ENCODE measurements at regions not wholly inside any gene's neighbourhood (a gene's known extent, or its start where the extent isn't known, plus 50 kb on each side); places are given as distances from the start of the nearest gene placed in this dataset.

- WGBS (ENCODE audit: extremely low coverage, insufficient read length, low lambda C conversion rate), result no CpG with 5 or more reads among the region's 8 CpGs
- Histone ChIP-seq H2BK120ac (ENCODE audit: low read depth, low read length, poor library complexity, severe bottlenecking) (no peak overlapping the region), H3K79me2 (ENCODE audit: insufficient read depth, low read length) (no peaks in the 10 kb centered on the region), H3K79me1 (ENCODE audit: insufficient read depth, low read depth, low read length, poor library complexity, severe bottlenecking) (no peaks in the 10 kb centered on the region), H4K5ac (ENCODE audit: insufficient read length, low read depth, low read length) (no peak overlapping the region), H3K4me2 (ENCODE audit: insufficient read depth, insufficient read length, low read length) (no peak overlapping the region), H3K23ac (ENCODE audit: insufficient read length, low read depth, low read length) (no peak overlapping the region), H2AFZ (ENCODE audit: low read length) (no peak overlapping the region), H4K20me1 (ENCODE audit: control insufficient read depth, insufficient read depth, insufficient read length) (no peaks in the 10 kb centered on the region), H3K9ac (ENCODE audit: extremely low read depth, insufficient read length, low read length) (no peak overlapping the region), H3K9me3 (ENCODE audit: control insufficient read depth, low read depth, low read length) (no peaks in the 10 kb centered on the region), H4K8ac (replicated peaks; ENCODE audit: insufficient read length, low read depth, low read length) (no peak overlapping the region), H3K56ac (ENCODE audit: insufficient read length, low read depth, low read length) (no peak overlapping the region), H3K18ac (ENCODE audit: insufficient read length, low read depth, low read length) (no peak overlapping the region), H3K23me2 (ENCODE audit: insufficient read length, low read depth, low read length, poor library complexity, severe bottlenecking) (no peaks in the 10 kb centered on the region), H2BK5ac (ENCODE audit: insufficient read length, low read length) (no peak overlapping the region), H3K27ac (ENCODE audit: insufficient read length, low read depth, low read length) (no peak overlapping the region), H3T11ph (ENCODE audit: low read length) (no peak overlapping the region), H2BK12ac (ENCODE audit: insufficient read length, low read depth, low read length) (no peak overlapping the region), H2BK20ac (ENCODE audit: low read depth, low read length, poor library complexity, severe bottlenecking) (no peak overlapping the region), H3K14ac (ENCODE audit: insufficient read depth, low read length) (no peak overlapping the region), H2AK5ac (ENCODE audit: insufficient read length, low read length) (no peak overlapping the region), H3K27me3 (ENCODE audit: insufficient read depth, low read length) (no peaks in the 10 kb centered on the region), H3K4me1 (ENCODE audit: insufficient read depth, low read length) (peaks cover 2% of the 10 kb centered on the region; the same call in 1 of the 2 replicates), H2BK15ac (ENCODE audit: low read depth, low read length) (no peak overlapping the region), H4K91ac (ENCODE audit: insufficient read length, low read depth, low read length) (no peak overlapping the region), H3K4ac (ENCODE audit: low read depth, low read length) (no peak overlapping the region)
- Mint-ChIP-seq H3K4me1 (peaks cover 62 to 68% of the 10 kb centered on the region in 2 experiments), H3K4me3 (no peak overlapping the region; a peak in 1 of 5 replicates), H3K36me3 (ENCODE audit: insufficient read depth in 1 of 3, low read depth in 3 of 3) (peaks cover 0 to 3% (median 0%) of the 10 kb centered on the region in 3 experiments; a peak in 3 of 7 replicates), H3K27ac (peak overlapping the region in 1 of 3 experiments; percentile 83; a peak in 2 of 7 replicates), H3K27me3 (ENCODE audit: low read depth) (no peaks in the 10 kb centered on the region), H3K9me3 (peaks cover 0 to 2% of the 10 kb centered on the region in 2 experiments; a peak in 1 of 5 replicates)
- TF ChIP-seq, protein P1, sequence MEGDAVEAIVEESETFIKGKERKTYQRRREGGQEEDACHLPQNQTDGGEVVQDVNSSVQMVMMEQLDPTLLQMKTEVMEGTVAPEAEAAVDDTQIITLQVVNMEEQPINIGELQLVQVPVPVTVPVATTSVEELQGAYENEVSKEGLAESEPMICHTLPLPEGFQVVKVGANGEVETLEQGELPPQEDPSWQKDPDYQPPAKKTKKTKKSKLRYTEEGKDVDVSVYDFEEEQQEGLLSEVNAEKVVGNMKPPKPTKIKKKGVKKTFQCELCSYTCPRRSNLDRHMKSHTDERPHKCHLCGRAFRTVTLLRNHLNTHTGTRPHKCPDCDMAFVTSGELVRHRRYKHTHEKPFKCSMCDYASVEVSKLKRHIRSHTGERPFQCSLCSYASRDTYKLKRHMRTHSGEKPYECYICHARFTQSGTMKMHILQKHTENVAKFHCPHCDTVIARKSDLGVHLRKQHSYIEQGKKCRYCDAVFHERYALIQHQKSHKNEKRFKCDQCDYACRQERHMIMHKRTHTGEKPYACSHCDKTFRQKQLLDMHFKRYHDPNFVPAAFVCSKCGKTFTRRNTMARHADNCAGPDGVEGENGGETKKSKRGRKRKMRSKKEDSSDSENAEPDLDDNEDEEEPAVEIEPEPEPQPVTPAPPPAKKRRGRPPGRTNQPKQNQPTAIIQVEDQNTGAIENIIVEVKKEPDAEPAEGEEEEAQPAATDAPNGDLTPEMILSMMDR (conservative IDR thresholded peaks at IDR 0.05), result no peak
- DNase-seq, result peak; percentile 55
Measured at GRCh38 chr1:113199760-113200455, 126.9 kb downstream of the LRIG2 start.
